Sigmoid colon (tissue), 4 donors: ENCODE measurements at regions not wholly inside any gene's neighbourhood (a gene's known extent, or its start where the extent isn't known, plus 50 kb on each side); places are given as distances from the start of the nearest gene placed in this dataset.

ENCODE experiments used
- CTCF ChIP-seq, 4 experiments: fragments of 450-650 bp in 3 of 4; fragments of 200-600 bp in 1 of 4; IDR thresholded peaks; one replicate each; pipeline ENCODE4 v1.5.1; 2016 to 2019; ENCODE audit warnings: antibody characterized with exemption in 4 of 4, mild to moderate bottlenecking in 3 of 4, moderate library complexity in 2 of 4
- EP300 ChIP-seq, 4 donors: sonication (generic); formaldehyde crosslinking; IDR thresholded peaks; one replicate each; pipeline ENCODE4 v1.6.1; 2017; ENCODE audit warnings: antibody characterized with exemption in 4 of 4
- POLR2A ChIP-seq, 2 donors: fragments of 450-650 bp; IDR thresholded peaks; one replicate each; pipeline ENCODE4 v1.6.1; 2016; ENCODE audit warnings: antibody characterized with exemption in 2 of 2, mild to moderate bottlenecking in 2 of 2, moderate library complexity in 2 of 2
- POLR2AphosphoS5 ChIP-seq, 4 donors: sonication (generic); formaldehyde crosslinking; IDR thresholded peaks; one replicate each; pipeline ENCODE4 v1.6.1; 2017; ENCODE audit warnings: antibody characterized with exemption in 4 of 4

DNA sequence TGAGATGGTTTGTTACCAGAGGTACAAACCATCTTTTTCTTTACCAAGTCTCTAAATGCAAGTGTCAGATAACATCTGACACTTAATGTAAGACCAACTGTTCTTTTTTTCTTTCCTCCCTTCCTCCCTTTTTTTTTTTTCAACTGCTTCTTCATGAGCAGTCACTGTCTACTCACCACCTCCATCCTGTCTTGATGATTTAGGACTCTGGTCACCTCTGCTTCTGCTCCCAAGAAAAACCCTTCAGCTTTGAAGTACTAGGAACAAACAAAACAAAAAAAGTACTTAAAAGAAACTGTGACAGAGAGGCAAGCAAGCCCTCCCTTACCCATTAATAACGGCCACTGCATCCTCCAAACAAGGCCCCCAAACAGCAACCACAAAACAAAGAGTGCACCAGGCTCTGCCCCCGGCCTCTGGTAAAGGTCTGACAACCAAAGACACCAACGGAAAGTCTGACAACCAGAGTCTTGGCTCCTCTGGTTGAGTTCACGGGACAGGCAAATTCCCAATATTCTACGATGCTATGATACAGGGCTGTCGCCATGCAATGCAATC lies 141.0 kb downstream of the ARL4C start:
- TF ChIP-seq CTCF (IDR thresholded peaks at IDR 0.05) (no peak), POLR2A (IDR thresholded peaks at IDR 0.05) (no peak), EP300 (IDR thresholded peaks at IDR 0.05) (no peak), POLR2AphosphoS5 (IDR thresholded peaks at IDR 0.05) (no peak)
